ENCODE measurements at regions not wholly inside any gene's neighbourhood (a gene's known extent, or its start where the extent isn't known, plus 50 kb on each side); places are given as distances from the start of the nearest gene placed in this dataset.

- TF ChIP-seq ZNF431 (CRISPR knock-in tag; IDR thresholded peaks at IDR 0.05; ENCODE audit: borderline replicate concordance, low read depth) (peak; percentile 79; the same call in 1 of the 2 replicates), ZNF678 (CRISPR knock-in tag; IDR thresholded peaks at IDR 0.05) (0 out of 2 replicates have a peak, but pooled peaks have one; percentile 29), MED8 (CRISPR knock-in tag; IDR thresholded peaks at IDR 0.05; ENCODE audit: insufficient replicate concordance) (no peak), ZNF768 (CRISPR knock-in tag; IDR thresholded peaks at IDR 0.05) (no peak), KDM2A (CRISPR knock-in tag; IDR thresholded peaks at IDR 0.05; ENCODE audit: borderline replicate concordance, low read depth) (peak; percentile 42; the same call in 1 of the 2 replicates), ARNTL (CRISPR knock-in tag; IDR thresholded peaks at IDR 0.05) (peak; percentile 38; the same call in 1 of the 2 replicates), RNF2 (conservative IDR thresholded peaks at IDR 0.05; ENCODE audit: low read depth) (no peak), MEIS2 (CRISPR knock-in tag; IDR thresholded peaks at IDR 0.05) (peak; percentile 62; the same call in 1 of the 2 replicates), PHF20 (CRISPR knock-in tag; IDR thresholded peaks at IDR 0.05) (peak; percentile 38; the same call in 1 of the 2 replicates), ZMYM2 (CRISPR knock-in tag; IDR thresholded peaks at IDR 0.05) (peak; percentile 72; the same call in 1 of the 2 replicates), SALL1 (CRISPR knock-in tag; IDR thresholded peaks at IDR 0.05) (peak; percentile 86), MEF2D (CRISPR knock-in tag; IDR thresholded peaks at IDR 0.05) (peak; percentile 72; the same call in 1 of the 2 replicates), SUZ12 (IDR thresholded peaks at IDR 0.05; ENCODE audit: low read depth, low read length) (no peak), RFX5 (IDR thresholded peaks at IDR 0.05; ENCODE audit: low read depth, low read length) (no peak), ZNF292 (CRISPR knock-in tag; IDR thresholded peaks at IDR 0.05; ENCODE audit: borderline replicate concordance, low read depth) (peak; percentile 92), ZNF33A (CRISPR knock-in tag; IDR thresholded peaks at IDR 0.05; ENCODE audit: borderline replicate concordance) (no peak)
These were observed 1134.8 kb downstream of the BRD1 start (continued) for GRCh38 chr22:48692734-48693376.

Data from HepG2 (cell line).